SK-N-SH treated with all-trans-retinoic acid at 6 μM for 48 hours (cell line): ENCODE measurements at regions not wholly inside any gene's neighbourhood (a gene's known extent, or its start where the extent isn't known, plus 50 kb on each side); places are given as distances from the start of the nearest gene placed in this dataset.

Experiments used
- ATAC-seq: fragments of 200-7000 bp; cut with Tn5 transposase; 3 replicates; pipeline ENCODE4 v1.9.1; 2020; ENCODE audit warnings: mild to moderate bottlenecking, moderate library complexity
- CREB5 ChIP-seq: fragments of 250-450 bp; sonication (Bioruptor Pico); IDR thresholded peaks from 2 replicates; pipeline ENCODE4 v1.5.1; 2020; ENCODE audit warnings: low read depth, mild to moderate bottlenecking, moderate library complexity
- CSDC2 ChIP-seq: fragments of 250-450 bp; sonication (Bioruptor Pico); IDR thresholded peaks from 2 replicates; pipeline ENCODE4 v1.5.0; 2020; ENCODE audit warnings: mild to moderate bottlenecking, moderate library complexity
- CSRNP3 ChIP-seq: fragments of 250-450 bp; sonication (Bioruptor Pico); IDR thresholded peaks from 2 replicates; pipeline ENCODE4 v1.5.1; 2021; ENCODE audit warnings: mild to moderate bottlenecking, moderate library complexity
- GLIS3 ChIP-seq: fragments of 250-450 bp; sonication (Bioruptor Pico); IDR thresholded peaks from 2 replicates; pipeline ENCODE4 v1.5.0; 2020; ENCODE audit warnings: mild to moderate bottlenecking, moderate library complexity
- ISL1 ChIP-seq: fragments of 250-450 bp; sonication (Bioruptor Pico); IDR thresholded peaks from 2 replicates; pipeline ENCODE4 v2.1.2; 2022; ENCODE audit warnings: mild to moderate bottlenecking, moderate library complexity
- OSR1 ChIP-seq: fragments of 250-450 bp; sonication (Bioruptor Pico); IDR thresholded peaks from 2 replicates; pipeline ENCODE4 v1.8.0; 2022; ENCODE audit warnings: moderate library complexity, mild to moderate bottlenecking, inconsistent platforms
- PATZ1 ChIP-seq: fragments of 250-450 bp; sonication (Bioruptor Pico); IDR thresholded peaks from 2 replicates; pipeline ENCODE4 v1.8.0; 2020; ENCODE audit warnings: mild to moderate bottlenecking, moderate library complexity, borderline replicate concordance
- POU6F1 ChIP-seq: fragments of 250-450 bp; sonication (Bioruptor Pico); IDR thresholded peaks from 2 replicates; pipeline ENCODE4 v1.8.0; 2021; ENCODE audit warnings: low read depth, mild to moderate bottlenecking, moderate library complexity, borderline replicate concordance
- PPARA ChIP-seq: fragments of 250-450 bp; sonication (Bioruptor Pico); IDR thresholded peaks from 2 replicates; pipeline ENCODE4 v1.5.0; 2020; ENCODE audit warnings: mild to moderate bottlenecking, borderline replicate concordance
- RARB ChIP-seq: fragments of 250-450 bp; sonication (Bioruptor Pico); IDR thresholded peaks from 2 replicates; pipeline ENCODE4 v1.8.0; 2021; ENCODE audit warnings: mild to moderate bottlenecking, moderate library complexity
- SNAI2 ChIP-seq: fragments of 250-450 bp; sonication (Bioruptor Pico); IDR thresholded peaks from 2 replicates; pipeline ENCODE4 v1.5.0; 2020; ENCODE audit warnings: mild to moderate bottlenecking, moderate library complexity
- TCF4 ChIP-seq: fragments of 250-450 bp; sonication (Bioruptor Pico); IDR thresholded peaks from 2 replicates; pipeline ENCODE4 v1.8.0; 2021; ENCODE audit warnings: mild to moderate bottlenecking, moderate library complexity, borderline replicate concordance
- TOX ChIP-seq: fragments of 250-450 bp; sonication (Bioruptor Pico); IDR thresholded peaks from 2 replicates; pipeline ENCODE4 v1.8.0; 2021; ENCODE audit warnings: mild to moderate bottlenecking, moderate library complexity, borderline replicate concordance
- TSHZ2 ChIP-seq: fragments of 250-450 bp; sonication (Bioruptor Pico); IDR thresholded peaks from 2 replicates; pipeline ENCODE4 v1.5.0; 2020; ENCODE audit warnings: mild to moderate bottlenecking, moderate library complexity
- ZFP3 ChIP-seq: fragments of 250-450 bp; sonication (Bioruptor Pico); IDR thresholded peaks from 2 replicates; pipeline ENCODE4 v1.5.0; 2020; ENCODE audit warnings: mild to moderate bottlenecking, moderate library complexity
- ZFP30 ChIP-seq: fragments of 450-650 bp; formaldehyde crosslinking; IDR thresholded peaks from 2 replicates; pipeline ENCODE4 v1.5.0; 2022; ENCODE audit warnings: mild to moderate bottlenecking, moderate library complexity
- ZNF565 ChIP-seq: fragments of 450-650 bp; formaldehyde crosslinking; conservative IDR thresholded peaks from 2 replicates; pipeline ENCODE4 v1.5.0; 2020; ENCODE audit warnings: low read depth, mild to moderate bottlenecking, moderate library complexity
- ZNF70 ChIP-seq: fragments of 450-650 bp; formaldehyde crosslinking; IDR thresholded peaks from 2 replicates; pipeline ENCODE4 v1.5.0; 2020; ENCODE audit warnings: mild to moderate bottlenecking, moderate library complexity
- ZNF8 ChIP-seq: fragments of 450-650 bp; formaldehyde crosslinking; IDR thresholded peaks from 2 replicates; pipeline ENCODE4 v1.5.0; 2020; ENCODE audit warnings: mild to moderate bottlenecking, moderate library complexity

- TF ChIP-seq OSR1, result no peak
- TF ChIP-seq ZNF565 (CRISPR knock-in tag), result no peak
- no peak for TF ChIP-seq CSDC2 (CRISPR knock-in tag)
- TF ChIP-seq TCF4, result no peak
- no peak for ATAC-seq
Measured at GRCh38 chr6:67683960-67684359, 951.1 kb upstream of the ADGRB3 start.

GRCh38 chr6:67680297-67680932 is 954.7 kb upstream of the ADGRB3 start:
- TF ChIP-seq TOX (CRISPR knock-in tag) (no peak), ZNF8 (no peak), PATZ1 (no peak), CSDC2 (CRISPR knock-in tag) (no peak), POU6F1 (CRISPR knock-in tag) (no peak), GLIS3 (CRISPR knock-in tag) (no peak), PPARA (CRISPR knock-in tag) (no peak), TCF4 (no peak), TSHZ2 (CRISPR knock-in tag) (no peak), OSR1 (no peak), ISL1 (no peak), ZFP30 (CRISPR knock-in tag) (no peak), SNAI2 (no peak)
- no peak for ATAC-seq

GRCh38 chr6:67679566-67680296 is 955.4 kb upstream of the ADGRB3 start:
- TF ChIP-seq PPARA (CRISPR knock-in tag), result no peak
- TF ChIP-seq TOX (CRISPR knock-in tag), result no peak
- no peak for TF ChIP-seq TCF4
- TF ChIP-seq TSHZ2 (CRISPR knock-in tag), result no peak
- no peak for TF ChIP-seq ZFP3 (CRISPR knock-in tag)
- TF ChIP-seq PATZ1, result no peak
- no peak for TF ChIP-seq OSR1
- no peak for TF ChIP-seq GLIS3 (CRISPR knock-in tag)
- TF ChIP-seq CREB5, result no peak
- no peak for TF ChIP-seq ZNF8
- no peak for TF ChIP-seq RARB (CRISPR knock-in tag)
- no peak for TF ChIP-seq ZNF70 (CRISPR knock-in tag)
- no peak for TF ChIP-seq CSRNP3 (CRISPR knock-in tag)
- no peak for ATAC-seq
